Keratinocyte (primary cell): ENCODE measurements at regions not wholly inside any gene's neighbourhood (a gene's known extent, or its start where the extent isn't known, plus 50 kb on each side); places are given as distances from the start of the nearest gene placed in this dataset.

Source experiments
- DNase-seq: peaks from one replicate; pipeline ENCODE4 v3.0.0-alpha.2; 2011; ENCODE audit warnings: low read depth, missing footprints, low spot score
- FAIRE-seq: peaks from 2 replicates; lab custom pipeline; 2011; peaks lifted over from hg19 to GRCh38; lab: Jason Lieb, UNC
- H2AFZ ChIP-seq: 2 replicates; pipeline ENCODE4 v1.6.0; 2012; ENCODE audit warnings: low read length, control low read depth, inconsistent platforms; ENCODE audit not compliant: control insufficient read depth
- H3K27ac ChIP-seq: 2 replicates; pipeline ENCODE4 v1.5.1; 2011; ENCODE audit warnings: low read length; ENCODE audit not compliant: control insufficient read depth, insufficient read depth
- H3K27me3 ChIP-seq: 3 replicates; pipeline ENCODE4 v1.6.0; 2011; ENCODE audit warnings: low read length; ENCODE audit not compliant: control insufficient read depth, insufficient read depth; ENCODE audit errors: extremely low read depth
- H3K36me3 ChIP-seq, 2 experiments: 2 replicates in 1 of 2; 3 replicates in 1 of 2; pipeline ENCODE4 v1.5.1; 2011; ENCODE audit warnings: low read length in 2 of 2, mild to moderate bottlenecking in 1 of 2; ENCODE audit not compliant: control insufficient read depth in 2 of 2, insufficient read depth in 2 of 2; ENCODE audit errors: extremely low read depth in 1 of 2
- H3K4me1 ChIP-seq: 3 replicates; pipeline ENCODE4 v1.5.1; 2011; ENCODE audit warnings: low read length; ENCODE audit not compliant: control insufficient read depth, insufficient read depth; ENCODE audit errors: extremely low read depth
- H3K4me2 ChIP-seq: 3 replicates; pipeline ENCODE4 v1.6.0; 2011; ENCODE audit warnings: low read depth, low read length; ENCODE audit not compliant: control insufficient read depth, insufficient read depth; ENCODE audit errors: extremely low read depth
- H3K4me3 ChIP-seq, 3 experiments: fragments of 200-600 bp in 1 of 3; sonication (generic) in 1 of 3; 2 replicates in 2 of 3; 3 replicates in 1 of 3; pipeline ENCODE4 v1.5.1; 2011 to 2016; ENCODE audit warnings: low read length in 3 of 3, mild to moderate bottlenecking in 3 of 3, control low read depth in 2 of 3, inconsistent platforms in 1 of 3, low read depth in 1 of 3, mixed read lengths in 1 of 3, mixed run types in 1 of 3, moderate library complexity in 1 of 3; ENCODE audit not compliant: control insufficient read depth in 2 of 3, insufficient read depth in 2 of 3; ENCODE audit errors: extremely low read depth in 1 of 3
- H3K79me2 ChIP-seq: 2 replicates; pipeline ENCODE4 v1.6.0; 2012; ENCODE audit warnings: low read length; ENCODE audit not compliant: control insufficient read depth, insufficient read depth
- H3K9ac ChIP-seq: 3 replicates; pipeline ENCODE4 v1.6.0; 2011; ENCODE audit warnings: low read length; ENCODE audit not compliant: control insufficient read depth, insufficient read depth; ENCODE audit errors: extremely low read depth
- H3K9me1 ChIP-seq: 3 replicates; pipeline ENCODE4 v1.6.0; 2011; ENCODE audit warnings: low read length; ENCODE audit not compliant: control insufficient read depth, insufficient read depth; ENCODE audit errors: extremely low read depth
- H3K9me3 ChIP-seq: 2 replicates; pipeline ENCODE4 v1.5.1; 2012; ENCODE audit warnings: low read depth, low read length; ENCODE audit not compliant: control insufficient read depth
- H4K20me1 ChIP-seq: 3 replicates; pipeline ENCODE4 v1.6.0; 2011; ENCODE audit warnings: low read length; ENCODE audit not compliant: control insufficient read depth, insufficient read depth; ENCODE audit errors: extremely low read depth
- CTCF ChIP-seq, 3 experiments: IDR thresholded peaks in 1 of 3; conservative IDR thresholded peaks in 1 of 3; optimal IDR thresholded peaks in 1 of 3; 2 replicates in 2 of 3; 3 replicates in 1 of 3; pipeline versions ENCODE3 to v1.5.1; 2011; ENCODE audit warnings: low read length in 3 of 3, mild to moderate bottlenecking in 3 of 3, moderate library complexity in 2 of 3, control low read depth in 1 of 3, inconsistent platforms in 1 of 3; ENCODE audit not compliant: insufficient read depth in 2 of 3; ENCODE audit errors: extremely low read depth in 1 of 3
- EZH2 ChIP-seq: IDR thresholded peaks from one replicate; pipeline ENCODE4 v1.6.1; 2012; ENCODE audit warnings: inconsistent platforms, mild to moderate bottlenecking, low read length, moderate library complexity
- dilution Hi-C: fragments of 300-500 bp; cut with MboI; formaldehyde crosslinking; loops from one replicate; pipeline ENCODE4 v1.7.0; 2020; ENCODE audit warnings: low sequenced_read_pairs; ENCODE audit not compliant: extremely low pct_ligation_motif_present

- no peaks in the 10 kb centered on the region for H3K36me3 ChIP-seq
- H3K27ac ChIP-seq, result no peak overlapping the region
- H3K27me3 ChIP-seq, result no peaks in the 10 kb centered on the region
- H3K9me1 ChIP-seq, result no peaks in the 10 kb centered on the region
- H3K4me3 ChIP-seq, result no peak overlapping the region
- FAIRE-seq (no peak), DNase-seq (no peak)
- H3K9ac ChIP-seq, result no peak overlapping the region
- no peak overlapping the region for H3K4me2 ChIP-seq
- H2AFZ ChIP-seq, result no peak overlapping the region
- no peaks in the 10 kb centered on the region for H3K79me2 ChIP-seq
- no peaks in the 10 kb centered on the region for H4K20me1 ChIP-seq
- dilution Hi-C loops, result no loop called here
- no peak for TF ChIP-seq EZH2
- TF ChIP-seq CTCF (optimal IDR thresholded peaks at IDR 0.05 in 1 of 3, IDR thresholded peaks at IDR 0.05 in 1 of 3, conservative IDR thresholded peaks at IDR 0.05 in 1 of 3; ENCODE audit: extremely low read depth in 1 of 3, insufficient read depth in 2 of 3, low read length in 3 of 3), result no peak
- H3K4me1 ChIP-seq, result no peaks in the 10 kb centered on the region
- no peaks in the 10 kb centered on the region for H3K9me3 ChIP-seq
Measured at GRCh38 chr2:57602733-57603132, 443.9 kb upstream of the VRK2 start.

GRCh38 chr2:57614988-57615387 lies 431.6 kb upstream of the VRK2 start:
- no peaks in the 10 kb centered on the region for H3K27me3 ChIP-seq
- no peaks in the 10 kb centered on the region for H3K9me1 ChIP-seq
- H3K9ac ChIP-seq, result no peak overlapping the region
- no peak for TF ChIP-seq EZH2
- no peak for TF ChIP-seq CTCF (optimal IDR thresholded peaks at IDR 0.05 in 1 of 3, IDR thresholded peaks at IDR 0.05 in 1 of 3, conservative IDR thresholded peaks at IDR 0.05 in 1 of 3; ENCODE audit: extremely low read depth in 1 of 3, insufficient read depth in 2 of 3, low read length in 3 of 3)
- H3K27ac ChIP-seq, result no peak overlapping the region
- H3K4me2 ChIP-seq, result no peak overlapping the region
- DNase-seq (no peak), FAIRE-seq (no peak)
- no peaks in the 10 kb centered on the region for H3K4me1 ChIP-seq
- no peaks in the 10 kb centered on the region for H3K9me3 ChIP-seq
- no peaks in the 10 kb centered on the region for H4K20me1 ChIP-seq
- H3K79me2 ChIP-seq, result no peaks in the 10 kb centered on the region
- dilution Hi-C loops, result no loop called here
- H2AFZ ChIP-seq, result no peak overlapping the region
- H3K36me3 ChIP-seq, result no peaks in the 10 kb centered on the region
- H3K4me3 ChIP-seq, result no peak overlapping the region
